Breast epithelium (tissue), 3 donors: ENCODE measurements at regions not wholly inside any gene's neighbourhood (a gene's known extent, or its start where the extent isn't known, plus 50 kb on each side); places are given as distances from the start of the nearest gene placed in this dataset.

Source experiments
- POLR2A ChIP-seq: fragments of 450-650 bp; IDR thresholded peaks from one replicate; pipeline ENCODE4 v1.6.1; 2016; ENCODE audit warnings: antibody characterized with exemption, mild to moderate bottlenecking, moderate library complexity
- TF ChIP-seq, protein P1 (sequence below), 3 donors: fragments of 450-650 bp; IDR thresholded peaks; one replicate each; pipeline ENCODE4 v1.5.1; 2016 to 2017; ENCODE audit warnings: antibody characterized with exemption in 3 of 3, mild to moderate bottlenecking in 3 of 3, moderate library complexity in 3 of 3

- TF ChIP-seq POLR2A, result no peak
- TF ChIP-seq, protein P1, sequence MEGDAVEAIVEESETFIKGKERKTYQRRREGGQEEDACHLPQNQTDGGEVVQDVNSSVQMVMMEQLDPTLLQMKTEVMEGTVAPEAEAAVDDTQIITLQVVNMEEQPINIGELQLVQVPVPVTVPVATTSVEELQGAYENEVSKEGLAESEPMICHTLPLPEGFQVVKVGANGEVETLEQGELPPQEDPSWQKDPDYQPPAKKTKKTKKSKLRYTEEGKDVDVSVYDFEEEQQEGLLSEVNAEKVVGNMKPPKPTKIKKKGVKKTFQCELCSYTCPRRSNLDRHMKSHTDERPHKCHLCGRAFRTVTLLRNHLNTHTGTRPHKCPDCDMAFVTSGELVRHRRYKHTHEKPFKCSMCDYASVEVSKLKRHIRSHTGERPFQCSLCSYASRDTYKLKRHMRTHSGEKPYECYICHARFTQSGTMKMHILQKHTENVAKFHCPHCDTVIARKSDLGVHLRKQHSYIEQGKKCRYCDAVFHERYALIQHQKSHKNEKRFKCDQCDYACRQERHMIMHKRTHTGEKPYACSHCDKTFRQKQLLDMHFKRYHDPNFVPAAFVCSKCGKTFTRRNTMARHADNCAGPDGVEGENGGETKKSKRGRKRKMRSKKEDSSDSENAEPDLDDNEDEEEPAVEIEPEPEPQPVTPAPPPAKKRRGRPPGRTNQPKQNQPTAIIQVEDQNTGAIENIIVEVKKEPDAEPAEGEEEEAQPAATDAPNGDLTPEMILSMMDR (IDR thresholded peaks at IDR 0.05), result no peak
These were observed 116.0 kb upstream of the VGLL2 start for GRCh38 chr6:117149324-117149723.
